HPDE6-E6E7 (cell line): ENCODE measurements at regions not wholly inside any gene's neighbourhood (a gene's known extent, or its start where the extent isn't known, plus 50 kb on each side); places are given as distances from the start of the nearest gene placed in this dataset.
"Not testable (repeated sequence)": the region's sequence is repeated elsewhere in the genome, so short reads cannot be mapped to it uniquely, and the experiment has no call there.

Source experiments
- DNase-seq: peaks from one replicate; pipeline ENCODE4 v3.0.0; 2011; ENCODE audit warnings: missing footprints; ENCODE audit errors: extremely low spot score

GRCh38 chr1:191668525-191668924 lies 489.7 kb upstream of the RGS18 start:
- no peak for DNase-seq

GRCh38 chr1:191669629-191670028 lies 488.6 kb upstream of the RGS18 start:
- no peak for DNase-seq

GRCh38 chr1:191671236-191671635 lies 487.0 kb upstream of the RGS18 start:
- DNase-seq = no peak

- no peak for DNase-seq
Measured at GRCh38 chr1:191674626-191675179, 483.6 kb upstream of the RGS18 start.

GRCh38 chr1:191675856-191676783 lies 482.1 kb upstream of the RGS18 start:
- DNase-seq = no peak

GRCh38 chr1:191685669-191686068 lies 472.6 kb upstream of the RGS18 start:
- DNase-seq = no peak

GRCh38 chr1:191687721-191688120 lies 470.5 kb upstream of the RGS18 start:
- no peak for DNase-seq

GRCh38 chr1:191690931-191691330 lies 467.3 kb upstream of the RGS18 start:
- DNase-seq = no peak

- DNase-seq = no peak
Measured at GRCh38 chr1:191693797-191694196, 464.5 kb upstream of the RGS18 start.

GRCh38 chr1:191695865-191696264 lies 462.4 kb upstream of the RGS18 start:
- no peak for DNase-seq

GRCh38 chr1:191696354-191696753 lies 461.9 kb upstream of the RGS18 start:
- DNase-seq = no peak

- no peak for DNase-seq
Measured at GRCh38 chr1:191697556-191697955, 460.7 kb upstream of the RGS18 start.

GRCh38 chr1:191698246-191698645 lies 460.0 kb upstream of the RGS18 start:
- no peak for DNase-seq

- DNase-seq = no peak
Measured at GRCh38 chr1:191699343-191699742, 458.9 kb upstream of the RGS18 start.

- DNase-seq = no peak
Measured at GRCh38 chr1:191700922-191701321, 457.3 kb upstream of the RGS18 start.

GRCh38 chr1:191702124-191702523 lies 456.1 kb upstream of the RGS18 start:
- no peak for DNase-seq

- DNase-seq = no peak
Measured at GRCh38 chr1:191707288-191707687, 451.0 kb upstream of the RGS18 start.

GRCh38 chr1:191709215-191709614 lies 449.0 kb upstream of the RGS18 start:
- no peak for DNase-seq

- DNase-seq = no peak
Measured at GRCh38 chr1:191711961-191712360, 446.3 kb upstream of the RGS18 start.

GRCh38 chr1:191714845-191715244 lies 443.4 kb upstream of the RGS18 start:
- no peak for DNase-seq

- no peak for DNase-seq
Measured at GRCh38 chr1:191729742-191730141, 428.5 kb upstream of the RGS18 start.

- not testable (repeated sequence) for DNase-seq
Measured at GRCh38 chr1:191731608-191732302, 426.5 kb upstream of the RGS18 start.

GRCh38 chr1:191734321-191734720 lies 423.9 kb upstream of the RGS18 start:
- DNase-seq = no peak
